Keratinocyte (primary cell): ENCODE measurements at regions not wholly inside any gene's neighbourhood (a gene's known extent, or its start where the extent isn't known, plus 50 kb on each side); places are given as distances from the start of the nearest gene placed in this dataset.

Experiments
- DNase-seq: peaks from one replicate; pipeline ENCODE4 v3.0.0-alpha.2; 2011; ENCODE audit warnings: low read depth, missing footprints, low spot score
- FAIRE-seq: peaks from 2 replicates; lab custom pipeline; 2011; peaks lifted over from hg19 to GRCh38; lab: Jason Lieb, UNC
- H2AFZ ChIP-seq: 2 replicates; pipeline ENCODE4 v1.6.0; 2012; ENCODE audit warnings: low read length, control low read depth, inconsistent platforms; ENCODE audit not compliant: control insufficient read depth
- H3K27ac ChIP-seq: 2 replicates; pipeline ENCODE4 v1.5.1; 2011; ENCODE audit warnings: low read length; ENCODE audit not compliant: control insufficient read depth, insufficient read depth
- H3K27me3 ChIP-seq: 3 replicates; pipeline ENCODE4 v1.6.0; 2011; ENCODE audit warnings: low read length; ENCODE audit not compliant: control insufficient read depth, insufficient read depth; ENCODE audit errors: extremely low read depth
- H3K36me3 ChIP-seq, 2 experiments: 2 replicates in 1 of 2; 3 replicates in 1 of 2; pipeline ENCODE4 v1.5.1; 2011; ENCODE audit warnings: low read length in 2 of 2, mild to moderate bottlenecking in 1 of 2; ENCODE audit not compliant: control insufficient read depth in 2 of 2, insufficient read depth in 2 of 2; ENCODE audit errors: extremely low read depth in 1 of 2
- H3K4me1 ChIP-seq: 3 replicates; pipeline ENCODE4 v1.5.1; 2011; ENCODE audit warnings: low read length; ENCODE audit not compliant: control insufficient read depth, insufficient read depth; ENCODE audit errors: extremely low read depth
- H3K4me2 ChIP-seq: 3 replicates; pipeline ENCODE4 v1.6.0; 2011; ENCODE audit warnings: low read depth, low read length; ENCODE audit not compliant: control insufficient read depth, insufficient read depth; ENCODE audit errors: extremely low read depth
- H3K4me3 ChIP-seq, 3 experiments: fragments of 200-600 bp in 1 of 3; sonication (generic) in 1 of 3; 2 replicates in 2 of 3; 3 replicates in 1 of 3; pipeline ENCODE4 v1.5.1; 2011 to 2016; ENCODE audit warnings: low read length in 3 of 3, mild to moderate bottlenecking in 3 of 3, control low read depth in 2 of 3, inconsistent platforms in 1 of 3, low read depth in 1 of 3, mixed read lengths in 1 of 3, mixed run types in 1 of 3, moderate library complexity in 1 of 3; ENCODE audit not compliant: control insufficient read depth in 2 of 3, insufficient read depth in 2 of 3; ENCODE audit errors: extremely low read depth in 1 of 3
- H3K79me2 ChIP-seq: 2 replicates; pipeline ENCODE4 v1.6.0; 2012; ENCODE audit warnings: low read length; ENCODE audit not compliant: control insufficient read depth, insufficient read depth
- H3K9ac ChIP-seq: 3 replicates; pipeline ENCODE4 v1.6.0; 2011; ENCODE audit warnings: low read length; ENCODE audit not compliant: control insufficient read depth, insufficient read depth; ENCODE audit errors: extremely low read depth
- H3K9me1 ChIP-seq: 3 replicates; pipeline ENCODE4 v1.6.0; 2011; ENCODE audit warnings: low read length; ENCODE audit not compliant: control insufficient read depth, insufficient read depth; ENCODE audit errors: extremely low read depth
- H3K9me3 ChIP-seq: 2 replicates; pipeline ENCODE4 v1.5.1; 2012; ENCODE audit warnings: low read depth, low read length; ENCODE audit not compliant: control insufficient read depth
- H4K20me1 ChIP-seq: 3 replicates; pipeline ENCODE4 v1.6.0; 2011; ENCODE audit warnings: low read length; ENCODE audit not compliant: control insufficient read depth, insufficient read depth; ENCODE audit errors: extremely low read depth
- EZH2 ChIP-seq: IDR thresholded peaks from one replicate; pipeline ENCODE4 v1.6.1; 2012; ENCODE audit warnings: inconsistent platforms, mild to moderate bottlenecking, low read length, moderate library complexity
- dilution Hi-C: fragments of 300-500 bp; cut with MboI; formaldehyde crosslinking; loops from one replicate; pipeline ENCODE4 v1.7.0; 2020; ENCODE audit warnings: low sequenced_read_pairs; ENCODE audit not compliant: extremely low pct_ligation_motif_present
- TF ChIP-seq, protein P1 (sequence below), 3 experiments: IDR thresholded peaks in 1 of 3; conservative IDR thresholded peaks in 1 of 3; optimal IDR thresholded peaks in 1 of 3; 2 replicates in 2 of 3; 3 replicates in 1 of 3; pipeline versions ENCODE3 to v1.5.1; 2011; ENCODE audit warnings: low read length in 3 of 3, mild to moderate bottlenecking in 3 of 3, moderate library complexity in 2 of 3, control low read depth in 1 of 3, inconsistent platforms in 1 of 3; ENCODE audit not compliant: insufficient read depth in 2 of 3; ENCODE audit errors: extremely low read depth in 1 of 3

DNA sequence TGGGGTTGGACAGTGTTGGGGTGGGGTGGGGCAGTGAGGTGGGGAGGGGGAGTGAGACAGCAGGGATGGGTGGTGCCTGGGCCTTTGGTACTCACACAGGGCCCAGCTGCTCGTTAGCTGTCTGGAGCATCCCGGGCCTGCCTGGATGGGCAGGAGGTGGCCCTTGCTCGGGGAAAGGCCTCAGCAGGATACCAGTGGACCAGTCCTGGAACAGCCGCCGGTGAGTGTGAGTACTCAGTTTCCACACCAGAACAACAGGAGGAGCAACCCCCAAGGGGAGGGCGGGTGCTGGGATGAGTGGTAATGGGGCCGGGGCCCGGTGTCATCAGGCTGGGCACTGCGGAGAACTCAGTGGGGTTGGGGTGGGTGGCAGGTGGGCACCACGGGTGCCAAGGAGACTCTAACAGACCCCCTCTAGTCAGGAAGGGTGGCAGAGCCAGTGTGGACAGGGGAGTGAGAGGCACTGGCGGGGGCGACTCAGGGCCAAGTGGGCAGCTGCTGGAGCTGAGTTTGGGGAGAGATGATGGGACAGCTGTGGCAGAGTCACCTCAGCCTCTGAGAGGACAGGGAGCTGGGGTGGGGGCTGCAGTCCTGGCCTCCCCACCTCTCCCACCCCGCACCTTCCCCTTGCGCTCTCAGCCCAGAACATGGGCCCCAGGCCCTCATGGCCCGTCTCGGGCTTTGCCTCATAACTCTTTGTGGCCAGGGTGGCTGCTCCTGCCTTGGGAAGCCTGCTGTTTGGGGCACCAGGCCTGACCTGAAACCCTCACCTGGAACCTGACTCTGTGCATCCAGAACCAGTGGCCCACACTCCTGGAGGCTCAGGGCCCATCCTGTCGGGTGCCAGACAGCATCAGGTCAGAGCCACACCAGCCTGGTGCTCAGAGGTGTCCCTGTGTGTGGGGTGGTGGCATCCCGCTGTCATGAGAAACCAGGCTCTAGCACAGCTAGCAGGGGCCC lies 52.1 kb upstream of the PRR23E start:
- no peaks in the 10 kb centered on the region for H3K79me2 ChIP-seq
- no peaks in the 10 kb centered on the region for H3K36me3 ChIP-seq
- H3K27me3 ChIP-seq = peaks cover 28% of the 10 kb centered on the region
- TF ChIP-seq, protein P1, sequence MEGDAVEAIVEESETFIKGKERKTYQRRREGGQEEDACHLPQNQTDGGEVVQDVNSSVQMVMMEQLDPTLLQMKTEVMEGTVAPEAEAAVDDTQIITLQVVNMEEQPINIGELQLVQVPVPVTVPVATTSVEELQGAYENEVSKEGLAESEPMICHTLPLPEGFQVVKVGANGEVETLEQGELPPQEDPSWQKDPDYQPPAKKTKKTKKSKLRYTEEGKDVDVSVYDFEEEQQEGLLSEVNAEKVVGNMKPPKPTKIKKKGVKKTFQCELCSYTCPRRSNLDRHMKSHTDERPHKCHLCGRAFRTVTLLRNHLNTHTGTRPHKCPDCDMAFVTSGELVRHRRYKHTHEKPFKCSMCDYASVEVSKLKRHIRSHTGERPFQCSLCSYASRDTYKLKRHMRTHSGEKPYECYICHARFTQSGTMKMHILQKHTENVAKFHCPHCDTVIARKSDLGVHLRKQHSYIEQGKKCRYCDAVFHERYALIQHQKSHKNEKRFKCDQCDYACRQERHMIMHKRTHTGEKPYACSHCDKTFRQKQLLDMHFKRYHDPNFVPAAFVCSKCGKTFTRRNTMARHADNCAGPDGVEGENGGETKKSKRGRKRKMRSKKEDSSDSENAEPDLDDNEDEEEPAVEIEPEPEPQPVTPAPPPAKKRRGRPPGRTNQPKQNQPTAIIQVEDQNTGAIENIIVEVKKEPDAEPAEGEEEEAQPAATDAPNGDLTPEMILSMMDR (optimal IDR thresholded peaks at IDR 0.05 in 1 of 3, IDR thresholded peaks at IDR 0.05 in 1 of 3, conservative IDR thresholded peaks at IDR 0.05 in 1 of 3; ENCODE audit: extremely low read depth in 1 of 3, insufficient read depth in 2 of 3, low read length in 3 of 3) = no peak
- no peak for TF ChIP-seq EZH2
- DNase-seq = no peak
- no peak overlapping the region for H2AFZ ChIP-seq
- no peak overlapping the region for H3K4me3 ChIP-seq
- no peak for FAIRE-seq
- no peaks in the 10 kb centered on the region for H3K9me1 ChIP-seq
- H4K20me1 ChIP-seq = no peaks in the 10 kb centered on the region
- H3K27ac ChIP-seq = no peak overlapping the region
- no peak overlapping the region for H3K9ac ChIP-seq
- H3K9me3 ChIP-seq = no peaks in the 10 kb centered on the region
- H3K4me1 ChIP-seq = peaks cover 7% of the 10 kb centered on the region
- dilution Hi-C loops = no loop called here
- no peak overlapping the region for H3K4me2 ChIP-seq

DNA sequence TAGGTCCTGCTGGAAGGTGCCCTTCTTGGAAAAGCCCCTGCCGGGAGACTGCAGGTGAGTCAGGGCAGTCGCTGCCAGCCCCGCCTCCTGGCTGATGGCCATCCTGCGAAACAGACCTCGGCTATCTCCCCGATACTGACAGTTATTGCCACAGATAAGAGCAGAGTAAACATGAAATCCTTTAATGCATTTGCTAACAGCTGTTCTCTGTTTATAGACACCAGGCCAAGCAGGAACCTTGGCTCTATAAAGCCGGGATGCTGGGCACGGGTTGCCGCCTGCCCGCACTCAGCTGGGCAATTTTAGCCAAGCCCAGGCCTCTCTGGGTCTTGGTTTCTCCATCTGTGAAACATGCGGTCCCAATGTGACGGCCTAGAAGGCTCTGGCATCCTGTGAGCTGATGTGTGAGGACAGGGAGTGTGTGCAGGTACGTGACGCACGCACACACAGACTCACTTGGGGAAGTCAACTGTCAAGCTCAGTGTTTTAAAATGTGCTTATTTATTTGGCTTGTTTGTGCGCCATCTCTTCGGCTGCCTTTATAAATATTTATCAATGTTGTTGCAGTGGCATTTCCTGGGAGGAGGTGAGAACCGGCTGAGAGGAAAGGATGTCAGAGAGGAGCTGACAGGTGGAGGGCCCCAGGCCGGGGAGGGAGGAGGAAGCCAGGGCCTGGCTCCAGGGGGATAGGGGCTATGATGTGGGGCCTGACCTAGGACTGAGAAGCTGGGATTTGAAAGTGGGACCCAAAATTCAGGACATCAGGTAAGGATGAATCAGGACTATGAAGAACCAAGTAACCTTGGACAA lies 50.8 kb upstream of the PRR23E start:
- peaks cover 14% of the 10 kb centered on the region for H3K27me3 ChIP-seq
- H3K4me2 ChIP-seq = no peak overlapping the region
- H3K9me3 ChIP-seq = no peaks in the 10 kb centered on the region
- TF ChIP-seq, protein P1 (optimal IDR thresholded peaks at IDR 0.05 in 1 of 3, IDR thresholded peaks at IDR 0.05 in 1 of 3, conservative IDR thresholded peaks at IDR 0.05 in 1 of 3; ENCODE audit: extremely low read depth in 1 of 3, insufficient read depth in 2 of 3, low read length in 3 of 3) = no peak
- no peak for TF ChIP-seq EZH2
- no peaks in the 10 kb centered on the region for H3K36me3 ChIP-seq
- H3K79me2 ChIP-seq = no peaks in the 10 kb centered on the region
- H3K4me1 ChIP-seq = peaks cover 7% of the 10 kb centered on the region
- FAIRE-seq (peak; percentile 70), DNase-seq (no peak)
- H3K9me1 ChIP-seq = no peaks in the 10 kb centered on the region
- no peak overlapping the region for H3K4me3 ChIP-seq
- no peak overlapping the region for H2AFZ ChIP-seq
- no peak overlapping the region for H3K27ac ChIP-seq
- dilution Hi-C loops = no loop called here
- no peaks in the 10 kb centered on the region for H4K20me1 ChIP-seq
- no peak overlapping the region for H3K9ac ChIP-seq
